Smooth muscle cell (in vitro differentiated cells): ENCODE measurements at regions not wholly inside any gene's neighbourhood (a gene's known extent, or its start where the extent isn't known, plus 50 kb on each side); places are given as distances from the start of the nearest gene placed in this dataset.

Experiments used
- DNase-seq: peaks from one replicate; lab custom pipeline; 2025; ENCODE audit not compliant: unreplicated experiment; lab: John Stamatoyannopoulos, UW
- H2AFZ ChIP-seq: fragments of 200-600 bp; sonication (generic); 2 replicates; pipeline ENCODE4 v1.6.0; 2016; ENCODE audit warnings: antibody characterized with exemption, low read depth, mild to moderate bottlenecking
- H3F3A ChIP-seq: fragments of 200-600 bp; sonication (generic); 2 replicates; pipeline ENCODE4 v1.6.0; 2017; ENCODE audit warnings: antibody characterized with exemption, low read depth
- H3K27ac ChIP-seq: fragments of 200-600 bp; sonication (generic); 2 replicates; pipeline ENCODE4 v1.5.1; 2016; ENCODE audit warnings: low read depth, mild to moderate bottlenecking
- H3K27me3 ChIP-seq: fragments of 200-600 bp; sonication (generic); 2 replicates; pipeline ENCODE4 v1.6.1; 2016; ENCODE audit warnings: low read depth, mild to moderate bottlenecking
- H3K36me3 ChIP-seq: fragments of 200-600 bp; sonication (generic); 2 replicates; pipeline ENCODE4 v1.5.1; 2016; ENCODE audit warnings: low read depth
- H3K4me1 ChIP-seq: fragments of 200-600 bp; sonication (generic); 2 replicates; pipeline ENCODE4 v1.5.1; 2016; ENCODE audit warnings: low read depth
- H3K4me2 ChIP-seq: fragments of 200-600 bp; sonication (generic); 2 replicates; pipeline ENCODE4 v1.6.0; 2016; ENCODE audit warnings: mild to moderate bottlenecking
- H3K4me3 ChIP-seq: fragments of 200-600 bp; sonication (generic); 2 replicates; pipeline ENCODE4 v1.5.1; 2016; ENCODE audit warnings: mild to moderate bottlenecking
- H3K79me2 ChIP-seq: fragments of 200-600 bp; sonication (generic); 2 replicates; pipeline ENCODE4 v1.6.0; 2016; ENCODE audit warnings: low read depth, mild to moderate bottlenecking
- H3K9ac ChIP-seq: fragments of 200-600 bp; sonication (generic); 2 replicates; pipeline ENCODE4 v1.6.0; 2016; ENCODE audit warnings: low read depth
- H3K9me3 ChIP-seq: fragments of 200-600 bp; sonication (generic); replicated peaks from 2 replicates; pipeline ENCODE4 v1.5.1; 2016; ENCODE audit warnings: low read depth
- H4K20me1 ChIP-seq: fragments of 200-600 bp; sonication (generic); 2 replicates; pipeline ENCODE4 v1.6.0; 2016; ENCODE audit warnings: low read depth
- CTCF ChIP-seq: fragments of 200-600 bp; sonication (generic); IDR thresholded peaks from 2 replicates; pipeline ENCODE4 v1.5.1; 2017; ENCODE audit warnings: borderline replicate concordance, mild to moderate bottlenecking, antibody characterized with exemption; ENCODE audit not compliant: insufficient read depth, poor library complexity, severe bottlenecking
- WGBS: methylation state at CpG from one replicate; pipeline ENCODE4 v1.1.7; 2016; ENCODE audit warnings: low lambda C conversion rate; 5-methylcytosine and 5-hydroxymethylcytosine counted together

- Histone ChIP-seq H3K9ac (peak overlapping the region; percentile 51), H3F3A (no peaks in the 10 kb centered on the region), H2AFZ (peak overlapping the region; percentile 63), H3K4me3 (peak overlapping the region; percentile 45), H3K27me3 (no peaks in the 10 kb centered on the region), H3K9me3 (no peaks in the 10 kb centered on the region), H3K4me2 (peak overlapping the region; percentile 84), H3K27ac (peak overlapping the region; percentile 69), H3K4me1 (peaks cover 13% of the 10 kb centered on the region), H4K20me1 (no peaks in the 10 kb centered on the region), H3K36me3 (no peaks in the 10 kb centered on the region), H3K79me2 (no peaks in the 10 kb centered on the region)
- no peak for TF ChIP-seq CTCF
- 50% methylated on average over 8 of the region's 8 CpGs for WGBS
- no peak for DNase-seq
Observed at GRCh38 chr21:38734646-38735365, 70.9 kb upstream of the ETS2 start.

GRCh38 chr21:38735626-38736206 lies 70.0 kb upstream of the ETS2 start:
- no peak for DNase-seq
- Histone ChIP-seq H3K36me3 (no peaks in the 10 kb centered on the region), H2AFZ (no peak overlapping the region), H4K20me1 (no peaks in the 10 kb centered on the region), H3K27me3 (no peaks in the 10 kb centered on the region), H3K4me2 (no peak overlapping the region), H3K79me2 (no peaks in the 10 kb centered on the region), H3K27ac (no peak overlapping the region), H3K4me1 (peaks cover 11% of the 10 kb centered on the region), H3K9ac (no peak overlapping the region), H3F3A (no peaks in the 10 kb centered on the region), H3K4me3 (no peak overlapping the region), H3K9me3 (no peaks in the 10 kb centered on the region)
- no peak for TF ChIP-seq CTCF
- 96% methylated on average over 3 of the region's 3 CpGs for WGBS

GRCh38 chr21:38740090-38740489 lies 65.6 kb upstream of the ETS2 start:
- H3K79me2 ChIP-seq = no peaks in the 10 kb centered on the region
- peaks cover 3% of the 10 kb centered on the region for H3K4me1 ChIP-seq
- no peak overlapping the region for H3K27ac ChIP-seq
- no peak for TF ChIP-seq CTCF
- H2AFZ ChIP-seq = peak overlapping the region; percentile 63
- H3K27me3 ChIP-seq = no peaks in the 10 kb centered on the region
- H3K9me3 ChIP-seq = no peaks in the 10 kb centered on the region
- no peak overlapping the region for H3K9ac ChIP-seq
- H3K4me3 ChIP-seq = no peak overlapping the region
- WGBS = 83% methylated on average over 3 of the region's 3 CpGs
- no peak overlapping the region for H3K4me2 ChIP-seq
- no peaks in the 10 kb centered on the region for H3F3A ChIP-seq
- no peaks in the 10 kb centered on the region for H4K20me1 ChIP-seq
- no peaks in the 10 kb centered on the region for H3K36me3 ChIP-seq
- DNase-seq = no peak
